ENCODE measurements at regions not wholly inside any gene's neighbourhood (a gene's known extent, or its start where the extent isn't known, plus 50 kb on each side); places are given as distances from the start of the nearest gene placed in this dataset.
"Not testable (repeated sequence)": the region's sequence is repeated elsewhere in the genome, so short reads cannot be mapped to it uniquely, and the experiment has no call there.

DNA sequence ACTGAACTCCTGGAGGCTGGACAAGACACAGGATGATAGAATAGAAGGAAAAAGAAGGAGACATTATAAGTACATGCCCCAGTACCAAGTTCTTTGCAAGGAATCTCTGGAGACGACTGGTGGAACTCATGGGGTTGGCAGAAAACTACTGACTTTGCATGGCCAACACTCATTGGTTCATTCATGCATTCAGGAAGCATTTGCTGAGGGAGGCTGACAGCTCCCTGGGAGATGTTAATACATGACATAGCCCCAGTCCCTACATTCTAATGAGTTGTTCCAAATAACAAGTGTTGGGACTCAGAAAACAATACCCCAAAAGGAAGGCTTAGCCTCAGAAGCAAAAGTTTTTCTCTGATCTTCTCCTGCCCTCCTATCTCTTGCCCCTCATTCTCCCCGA, 172.8 kb upstream of the IRF2BP2 start:
- DNase-seq = no peak

DNA sequence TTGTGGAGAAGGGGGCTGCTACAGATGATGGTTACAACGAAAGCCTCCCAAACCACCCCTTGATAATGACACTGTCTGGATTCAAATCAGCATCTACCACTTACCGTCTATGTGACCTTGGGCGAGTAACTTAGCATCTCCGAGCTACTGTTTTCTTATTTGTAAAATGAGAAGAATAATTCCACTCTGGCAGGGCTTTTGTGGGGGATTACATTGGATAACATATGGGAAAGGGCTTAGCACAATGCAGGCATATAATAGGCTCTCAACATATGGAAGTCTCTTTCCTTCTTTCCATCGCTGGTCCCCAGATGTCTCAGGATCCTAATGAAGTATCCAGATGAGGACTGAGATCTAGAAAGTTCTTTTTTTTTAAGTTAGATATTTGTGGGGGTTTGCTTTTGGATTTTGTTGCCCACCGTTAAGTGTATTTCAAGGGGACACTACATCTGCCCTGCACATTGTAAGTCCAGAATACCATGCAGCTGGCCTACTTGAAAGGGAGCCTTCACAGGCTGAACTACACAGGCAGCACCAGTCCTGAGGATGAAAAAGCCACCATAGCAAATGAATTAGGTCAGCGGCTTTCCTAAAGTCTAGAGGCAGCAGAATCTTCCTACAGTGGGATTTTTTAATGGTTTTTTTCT, 172.2 kb upstream of the IRF2BP2 start:
- DNase-seq = no peak

GRCh38 chr1:234781241-234782065, 171.5 kb upstream of the IRF2BP2 start:
- no peak for DNase-seq

GRCh38 chr1:234780531-234781162, 170.7 kb upstream of the IRF2BP2 start:
- no peak for DNase-seq

DNA sequence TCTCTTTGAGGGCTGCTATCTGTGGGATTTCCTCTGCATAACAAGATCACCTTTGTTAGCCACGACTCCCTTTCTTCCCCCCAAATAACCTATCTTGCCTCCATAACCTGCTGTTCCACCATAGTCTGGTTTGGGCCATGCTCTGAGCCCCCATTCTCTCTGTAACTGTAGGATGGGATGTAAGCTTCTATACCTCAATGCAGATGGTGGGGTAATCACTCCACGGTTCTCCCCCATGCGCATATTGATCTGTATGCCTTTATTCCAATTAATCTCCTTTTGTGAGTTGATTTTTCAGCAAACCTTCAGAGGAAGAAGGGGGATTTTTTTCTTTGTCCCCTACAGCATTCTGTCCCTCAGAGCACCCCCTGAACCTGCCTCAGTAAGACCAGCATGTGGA, 170.1 kb upstream of the IRF2BP2 start:
- DNase-seq = no peak

DNA sequence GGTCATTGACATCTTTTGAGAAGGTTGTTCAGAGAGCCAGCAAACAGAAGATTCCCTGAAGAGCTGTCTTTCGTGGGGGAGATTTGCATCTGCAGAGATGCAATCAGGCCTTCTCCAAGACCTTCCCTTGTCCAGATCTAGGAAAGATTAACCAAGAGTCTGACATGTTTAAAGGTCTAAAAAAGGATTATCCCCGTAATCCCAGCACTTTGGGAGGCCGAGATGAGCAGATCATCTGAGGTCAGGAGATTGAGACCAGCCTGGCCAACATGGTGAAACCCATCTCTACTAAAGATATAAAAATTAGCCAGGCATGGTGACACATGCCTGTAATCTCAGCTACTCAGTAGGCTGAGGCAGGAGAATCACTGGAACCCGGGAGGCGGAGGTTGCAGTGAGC, 169.6 kb upstream of the IRF2BP2 start:
- not testable (repeated sequence) for DNase-seq

- DNase-seq = no peak
Measured at GRCh38 chr1:234779160-234779538, 169.2 kb upstream of the IRF2BP2 start.

DNA sequence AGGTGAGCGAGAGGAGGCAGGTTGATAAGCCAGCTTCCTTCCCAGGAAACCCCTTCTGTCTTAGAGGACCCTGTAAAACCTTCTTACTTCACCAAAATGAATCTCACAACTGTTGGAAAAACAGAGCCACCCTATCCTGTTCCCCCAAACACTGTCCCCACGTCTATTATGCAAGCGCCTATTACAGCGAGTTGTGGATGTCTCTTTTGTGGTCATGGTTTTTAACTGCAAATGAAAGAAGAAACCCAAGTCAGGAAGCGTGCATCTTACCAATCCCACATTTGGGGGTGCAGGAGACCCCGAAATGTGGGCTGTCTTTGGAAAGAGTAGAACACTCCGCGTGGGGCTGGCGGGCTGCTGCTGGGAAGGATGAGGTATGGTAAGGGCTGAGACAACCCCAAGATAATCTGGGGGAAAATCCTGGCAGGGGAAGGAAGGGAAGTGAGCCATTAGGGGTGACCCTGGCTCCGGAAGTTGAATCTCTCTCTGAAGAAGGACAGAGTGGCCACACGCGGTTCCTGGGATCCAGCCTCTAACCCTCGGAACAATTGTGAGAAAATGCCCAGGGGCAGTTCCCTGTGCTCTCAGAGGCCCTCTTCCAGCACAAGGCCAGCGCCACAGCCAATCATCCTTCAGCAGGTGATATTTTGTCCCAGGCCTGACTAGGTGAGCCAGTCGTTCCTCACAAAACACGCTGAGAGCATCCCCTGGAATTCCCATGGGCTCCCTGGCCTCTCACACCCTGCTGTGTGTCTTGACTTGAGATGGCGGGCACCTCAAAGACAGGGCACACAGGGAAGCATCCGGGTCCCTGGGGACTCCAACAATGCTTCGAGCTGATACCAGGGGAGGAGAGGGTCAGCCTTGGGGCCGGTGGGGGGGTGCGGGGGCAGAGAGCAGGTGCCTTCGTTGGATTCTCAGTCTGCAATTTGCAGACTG, 168.5 kb upstream of the IRF2BP2 start:
- no peak for DNase-seq

- DNase-seq = no peak
Measured at GRCh38 chr1:234777856-234778220, 167.9 kb upstream of the IRF2BP2 start.

GRCh38 chr1:234776876-234777855, 167.2 kb upstream of the IRF2BP2 start:
- DNase-seq = no peak

GRCh38 chr1:234776256-234776875, 166.4 kb upstream of the IRF2BP2 start:
- no peak for DNase-seq

DNA sequence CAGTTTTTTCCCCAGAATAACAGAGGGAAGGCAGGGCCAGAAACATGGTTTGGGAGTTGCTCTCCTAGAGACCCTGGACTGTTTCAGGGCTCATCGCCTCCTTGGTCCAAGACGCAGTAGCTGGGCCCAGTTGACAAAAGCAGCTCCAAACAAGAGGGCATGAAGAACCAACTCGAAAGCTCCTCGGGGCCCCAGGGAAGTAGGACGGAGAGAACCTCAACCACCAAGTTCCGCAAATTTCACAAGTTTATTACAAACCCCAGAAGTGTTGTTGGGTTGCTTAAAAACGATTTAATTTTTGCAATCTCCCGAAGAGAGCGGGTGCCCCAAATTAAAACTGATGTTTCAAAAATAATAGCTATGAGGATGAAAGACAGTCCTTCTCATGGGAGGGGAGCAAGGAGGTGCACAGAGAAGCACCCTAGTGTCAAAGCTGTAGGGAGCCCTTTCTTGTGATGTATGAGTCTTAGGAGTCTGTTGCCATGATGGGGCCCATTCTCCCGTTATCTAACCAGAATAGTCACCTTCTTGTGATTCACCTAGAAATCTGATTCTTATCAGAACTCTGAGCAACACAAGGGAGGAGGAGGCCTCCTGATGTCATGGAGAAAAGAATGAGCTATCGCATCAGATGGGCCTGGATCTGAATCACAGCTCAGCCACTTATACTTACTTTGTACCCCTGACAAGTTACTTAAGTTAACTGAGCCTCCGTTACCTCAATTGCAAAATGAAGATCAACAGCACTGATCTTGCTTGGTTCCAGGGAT, 165.7 kb upstream of the IRF2BP2 start:
- DNase-seq = no peak

- no peak for DNase-seq
Measured at GRCh38 chr1:234774971-234775370, 165.0 kb upstream of the IRF2BP2 start.

DNA sequence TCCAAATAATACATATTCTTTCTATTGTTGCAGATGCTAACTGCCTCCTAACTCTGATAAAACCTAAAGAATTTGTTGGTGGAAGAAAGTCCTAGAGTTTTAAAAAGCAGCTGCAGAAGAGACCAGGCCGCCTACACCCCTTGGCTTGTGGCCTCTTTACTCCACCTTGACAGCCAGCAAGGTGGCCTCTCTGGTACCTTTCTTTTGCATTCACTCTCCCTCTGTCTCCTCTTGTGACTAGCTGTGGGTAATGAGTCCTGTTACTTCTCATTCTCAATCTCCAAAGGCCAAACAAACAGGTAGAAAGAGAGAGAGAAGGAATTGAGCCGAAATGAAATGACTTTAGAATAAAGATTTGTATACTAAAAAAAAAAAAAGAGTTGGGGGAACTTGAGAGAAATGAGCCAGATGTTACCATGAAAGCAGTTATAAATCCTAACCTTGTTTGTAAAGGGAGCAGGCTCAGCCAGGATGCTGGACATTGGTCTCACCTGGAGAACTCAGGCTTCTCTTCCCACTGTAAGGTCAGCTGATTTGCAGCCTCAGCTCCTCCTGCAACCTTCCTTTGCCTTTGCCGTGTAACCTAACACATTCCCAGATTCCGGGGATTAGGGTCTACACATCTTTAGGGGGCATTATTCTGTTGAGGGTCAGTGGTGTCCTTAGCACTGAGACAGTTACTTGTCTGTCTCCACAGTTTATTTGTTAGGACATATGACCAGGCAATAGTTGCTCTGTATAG, 164.1 kb upstream of the IRF2BP2 start:
- DNase-seq = no peak

DNA sequence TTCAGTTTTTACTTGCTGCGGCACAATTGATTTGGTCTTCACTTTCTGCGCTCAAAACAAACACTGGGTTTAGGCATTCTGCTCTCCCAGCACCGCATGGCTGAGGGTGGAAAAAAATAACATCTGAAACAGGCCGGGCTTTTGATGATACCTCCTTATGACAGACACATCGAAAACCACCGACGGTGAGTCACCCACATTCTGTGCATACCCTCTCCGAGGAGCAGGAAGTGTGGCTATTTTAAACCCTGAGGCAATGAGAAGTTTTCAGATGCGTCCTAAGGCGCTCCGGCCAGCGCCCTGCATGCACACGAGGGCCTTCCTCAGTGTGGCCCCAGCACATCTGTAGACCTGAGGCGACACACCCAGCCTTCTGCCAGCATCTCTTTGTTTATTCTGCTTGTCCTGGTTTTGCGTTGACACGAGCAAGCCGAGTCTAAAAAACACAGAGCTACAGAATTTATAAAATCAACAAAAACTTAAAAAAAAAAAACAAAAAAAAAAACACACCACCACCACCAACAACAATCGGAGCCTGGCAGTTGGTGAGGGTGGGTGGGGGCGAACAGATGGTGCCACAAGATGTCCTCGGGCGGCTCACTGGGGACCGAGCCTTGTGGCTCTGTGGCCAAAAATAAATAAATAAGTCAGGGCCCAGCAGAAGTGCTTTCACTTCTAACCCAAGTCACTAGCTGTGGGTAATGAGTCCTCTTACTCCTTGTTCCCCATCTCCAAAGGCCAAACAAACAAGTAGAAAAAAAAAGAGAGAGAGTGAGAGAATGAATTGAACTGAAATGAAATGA, 162.6 kb upstream of the IRF2BP2 start:
- peak; percentile 59 for DNase-seq

- DNase-seq = peak; percentile 69
Measured at GRCh38 chr1:234771642-234772344, 161.8 kb upstream of the IRF2BP2 start.

DNA sequence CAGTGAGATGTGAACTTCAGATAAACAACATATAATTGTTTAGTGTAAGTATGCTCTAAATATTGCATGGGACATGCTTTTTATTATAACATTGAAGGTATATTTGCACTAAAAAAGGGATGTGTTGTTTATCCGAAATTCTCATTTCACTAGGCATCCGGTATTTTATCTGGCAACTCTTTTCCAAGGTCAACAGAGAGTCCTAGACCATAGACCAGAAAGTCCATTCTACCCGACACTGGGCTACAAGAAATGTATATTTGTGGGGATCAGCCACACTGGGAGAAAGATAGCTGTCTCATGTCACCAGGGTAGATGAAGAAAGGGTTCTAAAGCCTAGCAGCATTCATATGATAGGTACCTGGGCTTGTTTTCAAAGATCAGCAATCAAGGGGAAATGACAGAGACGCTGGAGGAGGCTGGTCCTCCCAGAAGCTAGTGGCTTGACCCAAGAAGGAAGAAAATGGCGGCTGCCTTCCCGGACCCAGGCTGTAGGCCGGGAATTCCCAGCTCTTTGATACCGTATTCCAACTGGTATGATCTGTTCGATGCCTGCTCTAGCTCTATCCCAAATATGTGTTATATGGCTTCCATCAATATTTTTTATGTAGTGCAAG, 161.1 kb upstream of the IRF2BP2 start:
- DNase-seq = no peak

All from NCI-H2107 (cell line).